ENCODE measurements at regions not wholly inside any gene's neighbourhood (a gene's known extent, or its start where the extent isn't known, plus 50 kb on each side); places are given as distances from the start of the nearest gene placed in this dataset.

DNA sequence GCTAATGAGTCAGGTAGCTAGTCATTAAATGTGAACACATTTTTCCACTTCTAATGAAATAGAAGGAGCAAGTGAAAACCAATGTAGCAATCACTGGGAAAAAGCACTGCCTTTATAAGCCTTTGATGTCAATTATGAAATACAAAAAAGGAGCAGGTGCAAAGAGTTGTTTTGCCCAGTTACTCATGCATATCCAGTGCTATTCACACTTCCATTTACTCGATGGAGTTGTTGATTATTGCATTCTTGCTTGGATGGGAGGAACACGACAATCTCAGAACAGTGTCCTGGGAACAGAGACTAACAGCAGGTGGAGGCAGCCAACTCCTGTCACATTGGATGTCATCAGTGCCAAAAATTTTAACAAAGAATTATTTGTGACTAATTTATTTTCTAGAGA, 372.5 kb downstream of the CBLN2 start:
- TF ChIP-seq, protein P1, sequence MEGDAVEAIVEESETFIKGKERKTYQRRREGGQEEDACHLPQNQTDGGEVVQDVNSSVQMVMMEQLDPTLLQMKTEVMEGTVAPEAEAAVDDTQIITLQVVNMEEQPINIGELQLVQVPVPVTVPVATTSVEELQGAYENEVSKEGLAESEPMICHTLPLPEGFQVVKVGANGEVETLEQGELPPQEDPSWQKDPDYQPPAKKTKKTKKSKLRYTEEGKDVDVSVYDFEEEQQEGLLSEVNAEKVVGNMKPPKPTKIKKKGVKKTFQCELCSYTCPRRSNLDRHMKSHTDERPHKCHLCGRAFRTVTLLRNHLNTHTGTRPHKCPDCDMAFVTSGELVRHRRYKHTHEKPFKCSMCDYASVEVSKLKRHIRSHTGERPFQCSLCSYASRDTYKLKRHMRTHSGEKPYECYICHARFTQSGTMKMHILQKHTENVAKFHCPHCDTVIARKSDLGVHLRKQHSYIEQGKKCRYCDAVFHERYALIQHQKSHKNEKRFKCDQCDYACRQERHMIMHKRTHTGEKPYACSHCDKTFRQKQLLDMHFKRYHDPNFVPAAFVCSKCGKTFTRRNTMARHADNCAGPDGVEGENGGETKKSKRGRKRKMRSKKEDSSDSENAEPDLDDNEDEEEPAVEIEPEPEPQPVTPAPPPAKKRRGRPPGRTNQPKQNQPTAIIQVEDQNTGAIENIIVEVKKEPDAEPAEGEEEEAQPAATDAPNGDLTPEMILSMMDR (optimal IDR thresholded peaks at IDR 0.05 in 1 of 3, IDR thresholded peaks at IDR 0.05 in 1 of 3, conservative IDR thresholded peaks at IDR 0.05 in 1 of 3; ENCODE audit: extremely low read depth in 1 of 3, insufficient read depth in 2 of 3, low read length in 3 of 3), result no peak
- TF ChIP-seq EZH2 (IDR thresholded peaks at IDR 0.05; ENCODE audit: low read length), result no peak
